ENCODE measurements at regions not wholly inside any gene's neighbourhood (a gene's known extent, or its start where the extent isn't known, plus 50 kb on each side); places are given as distances from the start of the nearest gene placed in this dataset.

GRCh38 chr2:151060287-151060686 is 201.4 kb downstream of the RBM43 start:
- TF ChIP-seq EZH2 (IDR thresholded peaks at IDR 0.05): no peak
- TF ChIP-seq POLR2AphosphoS5 (IDR thresholded peaks at IDR 0.05; ENCODE audit: borderline replicate concordance, low read depth, low read length): no peak
- no peak for TF ChIP-seq FOXP2 (optimal IDR thresholded peaks at IDR 0.05; ENCODE audit: control extremely low read depth, extremely low read length, insufficient read depth)
